RPMI7951 (cell line): ENCODE measurements at regions not wholly inside any gene's neighbourhood (a gene's known extent, or its start where the extent isn't known, plus 50 kb on each side); places are given as distances from the start of the nearest gene placed in this dataset.

ENCODE experiments used
- DNase-seq: peaks from one replicate; pipeline ENCODE4 v3.0.0-alpha.2; 2012; ENCODE audit warnings: low read depth

GRCh38 chr20:6492271-6493055, 275.0 kb upstream of the BMP2 start:
- DNase-seq = peak; percentile 54

GRCh38 chr20:6490849-6491248, 276.6 kb upstream of the BMP2 start:
- DNase-seq = no peak

GRCh38 chr20:6489361-6490171, 277.9 kb upstream of the BMP2 start:
- peak; percentile 85 for DNase-seq

- DNase-seq = no peak
Observed at GRCh38 chr20:6485351-6485750, 282.1 kb upstream of the BMP2 start.

GRCh38 chr20:6483727-6484126, 283.8 kb upstream of the BMP2 start:
- DNase-seq = no peak

- DNase-seq = no peak
Observed at GRCh38 chr20:6482486-6482885, 285.0 kb upstream of the BMP2 start.

GRCh38 chr20:6480328-6481200, 286.9 kb upstream of the BMP2 start:
- no peak for DNase-seq

- peak; percentile 66 for DNase-seq
Observed at GRCh38 chr20:6473197-6473596, 294.3 kb upstream of the BMP2 start.

GRCh38 chr20:6471871-6472270, 295.6 kb upstream of the BMP2 start:
- no peak for DNase-seq

- no peak for DNase-seq
Observed at GRCh38 chr20:6471110-6471647, 296.3 kb upstream of the BMP2 start.

GRCh38 chr20:6469695-6470094, 297.8 kb upstream of the BMP2 start:
- DNase-seq = no peak

- DNase-seq = no peak
Observed at GRCh38 chr20:6468423-6469116, 298.9 kb upstream of the BMP2 start.

GRCh38 chr20:6467562-6467961, 299.9 kb upstream of the BMP2 start:
- no peak for DNase-seq

GRCh38 chr20:6466075-6466810, 301.2 kb upstream of the BMP2 start:
- DNase-seq = no peak

- no peak for DNase-seq
Observed at GRCh38 chr20:6450841-6451240, 316.6 kb upstream of the BMP2 start.

- no peak for DNase-seq
Observed at GRCh38 chr20:6440443-6440799, 317.6 kb upstream of the FERMT1 start.

GRCh38 chr20:6439737-6440442, 317.1 kb upstream of the FERMT1 start:
- no peak for DNase-seq

GRCh38 chr20:6434131-6434530, 311.3 kb upstream of the FERMT1 start:
- DNase-seq = no peak

GRCh38 chr20:6430381-6430780, 307.6 kb upstream of the FERMT1 start:
- no peak for DNase-seq

- no peak for DNase-seq
Observed at GRCh38 chr20:6426287-6426891, 303.6 kb upstream of the FERMT1 start.
